H1 (cell line): ENCODE measurements at regions not wholly inside any gene's neighbourhood (a gene's known extent, or its start where the extent isn't known, plus 50 kb on each side); places are given as distances from the start of the nearest gene placed in this dataset.

ENCODE experiments used
- BRCA1 ChIP-seq: IDR thresholded peaks from 2 replicates; pipeline ENCODE4 v1.6.1; 2012; ENCODE audit warnings: low read depth, low read length, improper control_type of control experiment
- CBX5 ChIP-seq: fragments of 300-800, 300-1000 bp; sonication (generic); IDR thresholded peaks from 2 replicates; pipeline ENCODE4 v1.7.1; 2016; ENCODE audit warnings: antibody characterized with exemption, low read length, low read depth
- CTCF ChIP-seq, 3 experiments: IDR thresholded peaks; 1 replicate in 2 of 3; 2 replicates in 1 of 3; pipeline versions ENCODE4 v1.5.1 to v1.6.1; 2011; ENCODE audit warnings: low read length in 3 of 3, mild to moderate bottlenecking in 3 of 3, inconsistent platforms in 2 of 3, low read depth in 1 of 3, moderate library complexity in 1 of 3; ENCODE audit not compliant: insufficient read depth in 1 of 3; ENCODE audit errors: control extremely low read depth in 1 of 3
- EP300 ChIP-seq, 2 experiments: IDR thresholded peaks; 1 replicate in 1 of 2; 2 replicates in 1 of 2; pipeline ENCODE4 v1.6.1; 2011 to 2012; ENCODE audit warnings: low read depth in 2 of 2, low read length in 2 of 2, mild to moderate bottlenecking in 2 of 2, borderline replicate concordance in 1 of 2, inconsistent platforms in 1 of 2, moderate library complexity in 1 of 2
- EZH2 ChIP-seq: fragments of 200-600 bp; sonication (generic); IDR thresholded peaks from 2 replicates; pipeline ENCODE4 v1.7.1; 2012; ENCODE audit warnings: low read depth, mild to moderate bottlenecking, moderate library complexity, low read length, inconsistent platforms; ENCODE audit not compliant: severe bottlenecking
- GTF2F1 ChIP-seq: IDR thresholded peaks from 2 replicates; pipeline ENCODE4 v1.6.1; 2012; ENCODE audit warnings: low read depth, low read length, improper control_type of control experiment, borderline replicate concordance
- HDAC6 ChIP-seq: IDR thresholded peaks from one replicate; pipeline ENCODE4 v1.7.1; 2012; ENCODE audit warnings: low read depth, mild to moderate bottlenecking, inconsistent platforms, low read length, moderate library complexity
- JUN ChIP-seq: IDR thresholded peaks from 2 replicates; pipeline ENCODE4 v1.6.1; 2011; ENCODE audit warnings: low read depth, mild to moderate bottlenecking, improper control_type of control experiment, low read length
- KDM1A ChIP-seq: fragments of 200-600, 300-600 bp; sonication (generic); IDR thresholded peaks from 2 replicates; pipeline ENCODE4 v1.7.1; 2016; ENCODE audit warnings: mild to moderate bottlenecking, low read length, borderline replicate concordance
- NRF1 ChIP-seq: IDR thresholded peaks from 2 replicates; pipeline ENCODE4 v1.6.1; 2011; ENCODE audit warnings: mild to moderate bottlenecking, low read depth, low read length, improper control_type of control experiment
- POLR2A ChIP-seq, 2 experiments: IDR thresholded peaks; 1 replicate in 1 of 2; 2 replicates in 1 of 2; pipeline ENCODE4 v1.6.1; 2011; ENCODE audit warnings: low read depth in 2 of 2, low read length in 2 of 2, mild to moderate bottlenecking in 2 of 2; ENCODE audit errors: control extremely low read depth in 1 of 2
- POLR2AphosphoS5 ChIP-seq: IDR thresholded peaks from 2 replicates; pipeline ENCODE4 v1.6.1; 2011; ENCODE audit warnings: low read depth, low read length
- RAD21 ChIP-seq, 2 experiments: IDR thresholded peaks in 1 of 2; conservative IDR thresholded peaks in 1 of 2; 2 replicates each; pipeline ENCODE4 v1.6.1; 2011; ENCODE audit warnings: low read depth in 2 of 2, low read length in 2 of 2, improper control_type of control experiment in 1 of 2, inconsistent platforms in 1 of 2, mild to moderate bottlenecking in 1 of 2, moderate library complexity in 1 of 2

- no peak for TF ChIP-seq NRF1
- no peak for TF ChIP-seq GTF2F1
- no peak for TF ChIP-seq EP300 (IDR thresholded peaks at IDR 0.05; ENCODE audit: borderline replicate concordance in 1 of 2, low read depth in 2 of 2, low read length in 2 of 2)
- no peak for TF ChIP-seq CBX5
- TF ChIP-seq CTCF (IDR thresholded peaks at IDR 0.05; ENCODE audit: control extremely low read depth in 1 of 3, insufficient read depth in 1 of 3, low read depth in 1 of 3, low read length in 3 of 3): no peak
- no peak for TF ChIP-seq KDM1A
- TF ChIP-seq RAD21 (IDR thresholded peaks at IDR 0.05 in 1 of 2, conservative IDR thresholded peaks at IDR 0.05 in 1 of 2; ENCODE audit: low read depth in 2 of 2, low read length in 2 of 2): no peak
- TF ChIP-seq JUN: no peak
- no peak for TF ChIP-seq HDAC6
- TF ChIP-seq POLR2A (IDR thresholded peaks at IDR 0.05; ENCODE audit: control extremely low read depth in 1 of 2, low read depth in 2 of 2, low read length in 2 of 2): no peak
- no peak for TF ChIP-seq BRCA1
- TF ChIP-seq EZH2: no peak
- TF ChIP-seq POLR2AphosphoS5: no peak
Measured at GRCh38 chr16:76771216-76771615, 419.8 kb upstream of the MON1B start.
